CD14-positive monocyte (primary cell): ENCODE measurements at regions not wholly inside any gene's neighbourhood (a gene's known extent, or its start where the extent isn't known, plus 50 kb on each side); places are given as distances from the start of the nearest gene placed in this dataset.

Experiments used
- DNase-seq, 3 donors: peaks; one replicate each; pipeline ENCODE4 v3.0.0-alpha.2; 2011 to 2022
- H2AFZ ChIP-seq: 2 replicates; pipeline ENCODE4 v1.6.0; 2012; ENCODE audit warnings: mild to moderate bottlenecking, low read depth, low read length, inconsistent platforms; ENCODE audit not compliant: insufficient read depth, poor library complexity, severe bottlenecking
- H3K27ac ChIP-seq, 2 donors: 1 replicate in 1 of 2; 2 replicates in 1 of 2; pipeline ENCODE4 v1.5.1; 2012 to 2013; ENCODE audit warnings: low read length in 2 of 2, control low read depth in 1 of 2, inconsistent platforms in 1 of 2, low read depth in 1 of 2, mild to moderate bottlenecking in 1 of 2
- H3K27me3 ChIP-seq, 2 donors: one replicate each; pipeline versions ENCODE4 v1.6.0 to v1.6.1; 2011 to 2013; ENCODE audit warnings: low read length in 2 of 2; ENCODE audit not compliant: control insufficient read depth in 2 of 2, insufficient read depth in 2 of 2
- H3K36me3 ChIP-seq, 2 donors: replicated peaks in 1 of 2; 1 replicate in 1 of 2; 2 replicates in 1 of 2; pipeline versions ENCODE4 v1.5.1 to v1.6.1; 2012 to 2013; ENCODE audit warnings: low read length in 2 of 2, control low read depth in 1 of 2, inconsistent platforms in 1 of 2, mild to moderate bottlenecking in 1 of 2; ENCODE audit not compliant: insufficient read depth in 2 of 2, control insufficient read depth in 1 of 2
- H3K4me1 ChIP-seq, 2 donors: 1 replicate in 1 of 2; 2 replicates in 1 of 2; pipeline versions ENCODE4 v1.5.1 to v1.6.1; 2012 to 2013; ENCODE audit warnings: low read length in 2 of 2, control low read depth in 1 of 2, inconsistent platforms in 1 of 2, mild to moderate bottlenecking in 1 of 2, moderate library complexity in 1 of 2; ENCODE audit not compliant: insufficient read depth in 2 of 2, control insufficient read depth in 1 of 2
- H3K4me2 ChIP-seq: replicated peaks from 2 replicates; pipeline ENCODE3; 2012; ENCODE audit warnings: low read length, moderate library complexity, mild to moderate bottlenecking; ENCODE audit not compliant: poor library complexity, severe bottlenecking; ENCODE audit errors: extremely low read depth
- H3K4me3 ChIP-seq, 3 experiments: fragments of 200-600 bp in 1 of 3; sonication (generic) in 1 of 3; replicated peaks in 1 of 3; 1 replicate in 2 of 3; 2 replicates in 1 of 3; pipeline ENCODE4 v1.5.1; 2011 to 2013; ENCODE audit warnings: low read length in 3 of 3, mild to moderate bottlenecking in 3 of 3, control low read depth in 2 of 3, low read depth in 2 of 3, inconsistent platforms in 1 of 3, moderate library complexity in 1 of 3
- H3K79me2 ChIP-seq: 2 replicates; pipeline ENCODE4 v1.6.0; 2012; ENCODE audit warnings: mild to moderate bottlenecking, control low read depth, inconsistent platforms, low read length, moderate library complexity; ENCODE audit not compliant: insufficient read depth
- H3K9ac ChIP-seq: 2 replicates; pipeline ENCODE4 v1.6.0; 2017; ENCODE audit warnings: low read length, mild to moderate bottlenecking; ENCODE audit not compliant: insufficient read depth, poor library complexity, severe bottlenecking
- H3K9me3 ChIP-seq, 2 donors: replicated peaks in 1 of 2; 1 replicate in 1 of 2; 2 replicates in 1 of 2; pipeline versions ENCODE4 v1.5.1 to v1.6.1; 2012 to 2013; ENCODE audit warnings: low read length in 2 of 2, control low read depth in 1 of 2; ENCODE audit not compliant: control insufficient read depth in 1 of 2, insufficient read depth in 1 of 2
- H4K20me1 ChIP-seq: 2 replicates; pipeline ENCODE4 v1.6.0; 2012; ENCODE audit warnings: mild to moderate bottlenecking, low read length, control low read depth, moderate library complexity; ENCODE audit not compliant: insufficient read depth
- H3K27ac Mint-ChIP-seq, 7 donors: one replicate each; pipeline ENCODE4 v1.8.0; 2020; ENCODE audit warnings: mild to moderate bottlenecking in 7 of 7, mixed read lengths in 7 of 7, moderate library complexity in 6 of 7, inconsistent platforms in 2 of 7
- H3K27me3 Mint-ChIP-seq, 3 donors: one replicate each; pipeline ENCODE4 v1.8.0; 2021 to 2022; ENCODE audit warnings: low read depth in 3 of 3, mild to moderate bottlenecking in 3 of 3, mixed read lengths in 3 of 3, moderate library complexity in 3 of 3, inconsistent platforms in 1 of 3
- H3K36me3 Mint-ChIP-seq, 2 donors: one replicate each; pipeline ENCODE4 v1.8.0; 2020; ENCODE audit warnings: mixed read lengths in 2 of 2, inconsistent platforms in 1 of 2, mild to moderate bottlenecking in 1 of 2
- H3K4me1 Mint-ChIP-seq: one replicate; pipeline ENCODE4 v1.8.0; 2020; ENCODE audit warnings: mild to moderate bottlenecking, mixed read lengths
- H3K4me3 Mint-ChIP-seq, 2 donors: one replicate each; pipeline ENCODE4 v1.8.0; 2020; ENCODE audit warnings: mild to moderate bottlenecking in 2 of 2, mixed read lengths in 2 of 2, moderate library complexity in 1 of 2
- H3K9me3 Mint-ChIP-seq, 7 donors: one replicate each; pipeline ENCODE4 v1.8.0; 2020 to 2022; ENCODE audit warnings: mixed read lengths in 7 of 7, mild to moderate bottlenecking in 6 of 7, moderate library complexity in 6 of 7, inconsistent platforms in 2 of 7
- WGBS: methylation state at CpG from one replicate; pipeline ENCODE4 v1.1.5; 2013; ENCODE audit warnings: missing lambda C conversion rate; ENCODE audit not compliant: insufficient coverage; 5-methylcytosine and 5-hydroxymethylcytosine counted together
- intact Hi-C, 2 donors: fragments of 100-400 bp; cut with micrococcal nuclease; formaldehyde crosslinking; loops; one replicate each; pipeline versions ENCODE4 v1.15.0 to v1.15.1; 2023
- TF ChIP-seq, protein P1 (sequence below): fragments of 200-600 bp; IDR thresholded peaks from one replicate; pipeline ENCODE4 v1.8.0; 2022; ENCODE audit warnings: antibody characterized with exemption, mild to moderate bottlenecking

DNA sequence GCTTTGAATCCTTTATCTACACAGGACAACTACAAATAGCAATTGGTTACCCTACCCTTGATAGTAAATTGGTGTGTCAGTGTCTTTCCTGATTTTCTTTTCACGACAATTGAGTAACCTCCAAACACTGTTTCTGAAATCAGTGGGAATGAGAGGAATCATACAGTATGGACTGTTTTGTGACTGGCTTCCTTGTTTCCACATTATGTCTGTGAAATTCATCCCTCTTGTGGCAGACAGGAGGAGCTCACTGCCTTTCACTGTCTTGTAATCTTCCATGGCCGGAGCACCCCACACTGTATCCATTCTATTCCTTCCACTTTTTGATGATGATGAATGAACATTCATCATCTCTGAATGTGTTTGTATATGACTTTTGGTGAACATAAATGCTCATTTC is 164.0 kb upstream of the PZP start:
- no peak overlapping the region for H3K27ac ChIP-seq
- no peak overlapping the region for H3K9ac ChIP-seq
- no peaks in the 10 kb centered on the region for H3K36me3 ChIP-seq
- Mint-ChIP-seq H3K4me3 (no peak overlapping the region), H3K36me3 (no peaks in the 10 kb centered on the region), H3K27me3 (peaks cover 0 to 1% (median 0%) of the 10 kb centered on the region in 3 donors), H3K27ac (no peak overlapping the region), H3K9me3 (no peaks in the 10 kb centered on the region), H3K4me1 (peaks cover 5% of the 10 kb centered on the region)
- no peaks in the 10 kb centered on the region for H3K27me3 ChIP-seq
- H3K4me2 ChIP-seq, result no peak overlapping the region
- no peaks in the 10 kb centered on the region for H3K79me2 ChIP-seq
- TF ChIP-seq, protein P1, sequence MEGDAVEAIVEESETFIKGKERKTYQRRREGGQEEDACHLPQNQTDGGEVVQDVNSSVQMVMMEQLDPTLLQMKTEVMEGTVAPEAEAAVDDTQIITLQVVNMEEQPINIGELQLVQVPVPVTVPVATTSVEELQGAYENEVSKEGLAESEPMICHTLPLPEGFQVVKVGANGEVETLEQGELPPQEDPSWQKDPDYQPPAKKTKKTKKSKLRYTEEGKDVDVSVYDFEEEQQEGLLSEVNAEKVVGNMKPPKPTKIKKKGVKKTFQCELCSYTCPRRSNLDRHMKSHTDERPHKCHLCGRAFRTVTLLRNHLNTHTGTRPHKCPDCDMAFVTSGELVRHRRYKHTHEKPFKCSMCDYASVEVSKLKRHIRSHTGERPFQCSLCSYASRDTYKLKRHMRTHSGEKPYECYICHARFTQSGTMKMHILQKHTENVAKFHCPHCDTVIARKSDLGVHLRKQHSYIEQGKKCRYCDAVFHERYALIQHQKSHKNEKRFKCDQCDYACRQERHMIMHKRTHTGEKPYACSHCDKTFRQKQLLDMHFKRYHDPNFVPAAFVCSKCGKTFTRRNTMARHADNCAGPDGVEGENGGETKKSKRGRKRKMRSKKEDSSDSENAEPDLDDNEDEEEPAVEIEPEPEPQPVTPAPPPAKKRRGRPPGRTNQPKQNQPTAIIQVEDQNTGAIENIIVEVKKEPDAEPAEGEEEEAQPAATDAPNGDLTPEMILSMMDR, result no peak
- intact Hi-C loops, result no loop called here
- H3K9me3 ChIP-seq, result no peaks in the 10 kb centered on the region
- H4K20me1 ChIP-seq, result no peaks in the 10 kb centered on the region
- peaks cover 5% of the 10 kb centered on the region in 2 donors for H3K4me1 ChIP-seq
- no peak for DNase-seq
- H2AFZ ChIP-seq, result no peak overlapping the region
- WGBS, result no CpG with 5 or more reads among the region's 2 CpGs
- H3K4me3 ChIP-seq, result no peak overlapping the region

DNA sequence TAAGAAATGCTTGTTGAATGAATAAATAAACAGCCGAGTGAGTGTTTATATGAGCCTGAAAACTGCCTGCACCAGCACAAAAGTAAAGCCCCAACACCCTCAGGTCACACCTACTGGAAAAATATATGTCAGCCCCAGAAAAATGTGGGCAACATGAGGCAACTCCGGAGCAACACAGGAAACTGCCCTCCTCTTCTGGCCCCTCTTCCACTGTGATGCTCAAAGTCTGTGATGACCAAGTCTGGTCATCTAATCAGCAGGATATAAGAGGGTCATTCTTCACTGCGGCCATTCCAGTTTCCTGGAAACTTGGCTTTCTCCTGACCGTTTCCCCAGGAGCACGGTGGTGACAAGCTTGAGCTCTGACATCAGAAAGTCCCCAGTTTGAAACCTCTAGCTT is 159.6 kb upstream of the PZP start:
- no peak overlapping the region for H2AFZ ChIP-seq
- H3K36me3 ChIP-seq, result no peaks in the 10 kb centered on the region
- TF ChIP-seq, protein P1, result no peak
- Mint-ChIP-seq H3K36me3 (no peaks in the 10 kb centered on the region), H3K27ac (peak overlapping the region in 1 of 7 donors; percentile 14), H3K4me3 (no peak overlapping the region), H3K4me1 (peaks cover 35% of the 10 kb centered on the region), H3K27me3 (peaks cover 0 to 3% (median 0%) of the 10 kb centered on the region in 3 donors), H3K9me3 (no peaks in the 10 kb centered on the region)
- H3K9me3 ChIP-seq, result no peaks in the 10 kb centered on the region
- H4K20me1 ChIP-seq, result no peaks in the 10 kb centered on the region
- no peak overlapping the region for H3K4me3 ChIP-seq
- peaks cover 32 to 37% of the 10 kb centered on the region in 2 donors for H3K4me1 ChIP-seq
- DNase-seq, result no peak
- H3K9ac ChIP-seq, result no peak overlapping the region
- 76% methylated on average over 4 of the region's 5 CpGs for WGBS
- H3K27ac ChIP-seq, result no peak overlapping the region
- no peaks in the 10 kb centered on the region for H3K79me2 ChIP-seq
- intact Hi-C loops, result no loop called here
- no peak overlapping the region for H3K4me2 ChIP-seq
- H3K27me3 ChIP-seq, result no peaks in the 10 kb centered on the region
